H1 (cell line): ENCODE measurements at regions not wholly inside any gene's neighbourhood (a gene's known extent, or its start where the extent isn't known, plus 50 kb on each side); places are given as distances from the start of the nearest gene placed in this dataset.

ENCODE experiments used
- CTCF ChIA-PET: fragments of 300-600 bp; sonication (Branson Sonifier 250); formaldehyde crosslinking; loops from one replicate; lab custom pipeline; 2021; ENCODE audit not compliant: partially characterized antibody; lab: Charles Lee
- POLR2A ChIA-PET: fragments of 300-600 bp; sonication (Branson Sonifier 250); formaldehyde crosslinking; loops from one replicate; lab custom pipeline; 2021; ENCODE audit warnings: inconsistent platforms; ENCODE audit not compliant: partially characterized antibody; lab: Charles Lee
- DNase-seq, 2 experiments: peaks; one replicate each; pipeline versions ENCODE4 v3.0.0 to v3.0.0-alpha.2; 2010 to 2022; ENCODE audit warnings: low spot score in 2 of 2, low read depth in 1 of 2, mixed read lengths in 1 of 2
- FAIRE-seq: peaks from 2 replicates; lab custom pipeline; 2011; peaks lifted over from hg19 to GRCh38; lab: Jason Lieb, UNC
- H2AFZ ChIP-seq: 2 replicates; pipeline ENCODE4 v1.8.1; 2012; ENCODE audit warnings: low read length, inconsistent platforms
- H2AK5ac ChIP-seq: 2 replicates; pipeline ENCODE4 v1.6.1; 2013; ENCODE audit warnings: low read depth, low read length
- H2BK120ac ChIP-seq: replicated peaks from 2 replicates; pipeline ENCODE3; 2013; ENCODE audit warnings: low read depth, low read length, inconsistent platforms
- H2BK12ac ChIP-seq: 2 replicates; pipeline ENCODE4 v1.6.1; 2013; ENCODE audit warnings: low read depth, low read length
- H2BK15ac ChIP-seq: 2 replicates; pipeline ENCODE4 v1.6.1; 2013; ENCODE audit warnings: low read length
- H2BK20ac ChIP-seq: 2 replicates; pipeline ENCODE4 v1.6.1; 2013; ENCODE audit warnings: low read length
- H2BK5ac ChIP-seq: 2 replicates; pipeline ENCODE4 v1.6.1; 2013; ENCODE audit warnings: low read depth, low read length
- H3K14ac ChIP-seq: 2 replicates; pipeline ENCODE4 v1.6.1; 2013; ENCODE audit warnings: inconsistent platforms; ENCODE audit not compliant: insufficient read length
- H3K18ac ChIP-seq: 2 replicates; pipeline ENCODE4 v1.6.1; 2013; ENCODE audit warnings: low read length; ENCODE audit errors: extremely low read depth
- H3K23ac ChIP-seq: 2 replicates; pipeline ENCODE4 v1.6.1; 2013; ENCODE audit warnings: inconsistent platforms; ENCODE audit not compliant: insufficient read length
- H3K23me2 ChIP-seq: 2 replicates; pipeline ENCODE4 v1.6.1; 2013; ENCODE audit warnings: low read depth, low read length
- H3K27ac ChIP-seq: 2 replicates; pipeline ENCODE4 v1.6.1; 2011; ENCODE audit warnings: low read depth, low read length, inconsistent platforms
- H3K27me3 ChIP-seq, 4 experiments: replicated peaks in 1 of 4; 1 replicate in 1 of 4; 2 replicates in 3 of 4; pipeline versions ENCODE4 v1.6.1 to v1.8.1; 2011 to 2013; ENCODE audit warnings: low read length in 3 of 4, mild to moderate bottlenecking in 3 of 4, inconsistent platforms in 2 of 4, mixed read lengths in 2 of 4, moderate library complexity in 1 of 4; ENCODE audit not compliant: control insufficient read depth in 3 of 4, insufficient read depth in 3 of 4; ENCODE audit errors: extremely low read depth in 1 of 4
- H3K36me3 ChIP-seq, 4 experiments: 2 replicates each; pipeline versions ENCODE4 v1.6.1 to v1.8.1; 2011 to 2013; ENCODE audit warnings: mild to moderate bottlenecking in 4 of 4, low read length in 3 of 4, moderate library complexity in 2 of 4, control low read depth in 1 of 4, inconsistent platforms in 1 of 4; ENCODE audit not compliant: insufficient read depth in 4 of 4, control insufficient read depth in 2 of 4
- H3K4ac ChIP-seq: replicated peaks from 2 replicates; pipeline ENCODE3; 2013; ENCODE audit warnings: low read length, low read depth, mixed read lengths, inconsistent platforms; ENCODE audit not compliant: insufficient read length
- H3K4me1 ChIP-seq, 4 experiments: replicated peaks in 1 of 4; 1 replicate in 1 of 4; 2 replicates in 3 of 4; pipeline versions ENCODE4 v1.6.1 to v1.8.1; 2011 to 2013; ENCODE audit warnings: low read length in 3 of 4, inconsistent platforms in 2 of 4, mixed read lengths in 1 of 4; ENCODE audit not compliant: insufficient read depth in 4 of 4, control insufficient read depth in 3 of 4
- H3K4me2 ChIP-seq, 2 experiments: 2 replicates each; pipeline versions ENCODE4 v1.6.1 to v1.8.1; 2011 to 2013; ENCODE audit warnings: low read depth in 2 of 2, low read length in 2 of 2, control low read depth in 1 of 2, inconsistent platforms in 1 of 2, mild to moderate bottlenecking in 1 of 2; ENCODE audit not compliant: insufficient read depth in 1 of 2
- H3K4me3 ChIP-seq, 4 experiments: fragments of 200-600, 300-600 bp in 1 of 4; sonication (generic), shearing (Covaris generic), sonication (Bioruptor Twin) in 1 of 4; 2 replicates each; pipeline versions ENCODE4 v1.5.1 to v1.8.1; 2011 to 2016; ENCODE audit warnings: low read length in 4 of 4, low read depth in 3 of 4, control low read depth in 2 of 4, inconsistent platforms in 2 of 4, mild to moderate bottlenecking in 2 of 4, mixed read lengths in 1 of 4, moderate library complexity in 1 of 4; ENCODE audit not compliant: insufficient read depth in 2 of 4; ENCODE audit errors: extremely low read depth in 1 of 4
- H3K56ac ChIP-seq: replicated peaks from 2 replicates; pipeline ENCODE3; 2013; ENCODE audit warnings: low read depth, mild to moderate bottlenecking, mixed read lengths, low read length, inconsistent platforms; ENCODE audit not compliant: insufficient read length
- H3K79me1 ChIP-seq: 2 replicates; pipeline ENCODE4 v1.6.1; 2013; ENCODE audit warnings: low read depth, low read length, control low read depth
- H3K79me2 ChIP-seq, 2 experiments: 2 replicates each; pipeline versions ENCODE4 v1.6.1 to v1.8.1; 2012 to 2013; ENCODE audit warnings: low read length in 2 of 2, mild to moderate bottlenecking in 2 of 2, inconsistent platforms in 1 of 2; ENCODE audit not compliant: insufficient read depth in 2 of 2, control insufficient read depth in 1 of 2
- H3K9ac ChIP-seq, 4 experiments: replicated peaks in 1 of 4; 1 replicate in 1 of 4; 2 replicates in 3 of 4; pipeline versions ENCODE4 v1.6.1 to v1.8.1; 2011 to 2013; ENCODE audit warnings: low read depth in 3 of 4, low read length in 3 of 4, control low read depth in 2 of 4, mild to moderate bottlenecking in 2 of 4, moderate library complexity in 2 of 4, inconsistent platforms in 1 of 4; ENCODE audit errors: extremely low read depth in 1 of 4
- H3K9me3 ChIP-seq, 2 experiments: 2 replicates each; pipeline versions ENCODE4 v1.6.1 to v1.8.1; 2012 to 2013; ENCODE audit warnings: mild to moderate bottlenecking in 2 of 2, moderate library complexity in 2 of 2, control low read depth in 1 of 2, inconsistent platforms in 1 of 2, low read depth in 1 of 2, low read length in 1 of 2, mixed read lengths in 1 of 2; ENCODE audit not compliant: insufficient read depth in 2 of 2
- H4K20me1 ChIP-seq, 2 experiments: replicated peaks in 1 of 2; 2 replicates each; pipeline versions ENCODE3 to v1.8.1; 2011 to 2013; ENCODE audit warnings: inconsistent platforms in 2 of 2, low read length in 2 of 2, mild to moderate bottlenecking in 1 of 2; ENCODE audit not compliant: insufficient read depth in 2 of 2, control insufficient read depth in 1 of 2
- H4K5ac ChIP-seq: 2 replicates; pipeline ENCODE4 v1.6.1; 2013; ENCODE audit warnings: low read length, low read depth, mixed read lengths, inconsistent platforms; ENCODE audit not compliant: insufficient read length
- H4K8ac ChIP-seq: 2 replicates; pipeline ENCODE4 v1.8.0; 2013; ENCODE audit warnings: mild to moderate bottlenecking, moderate library complexity, low read length, inconsistent platforms; ENCODE audit not compliant: insufficient read depth; ENCODE audit errors: extremely low read depth
- H4K91ac ChIP-seq: replicated peaks from 2 replicates; pipeline ENCODE3; 2013; ENCODE audit warnings: low read length, mixed read lengths, inconsistent platforms; ENCODE audit not compliant: insufficient read length
- CTCF ChIP-seq, 3 experiments: IDR thresholded peaks; 1 replicate in 2 of 3; 2 replicates in 1 of 3; pipeline versions ENCODE4 v1.5.1 to v1.6.1; 2011; ENCODE audit warnings: low read length in 3 of 3, mild to moderate bottlenecking in 3 of 3, inconsistent platforms in 2 of 3, low read depth in 1 of 3, moderate library complexity in 1 of 3; ENCODE audit not compliant: insufficient read depth in 1 of 3; ENCODE audit errors: control extremely low read depth in 1 of 3
- KDM5A ChIP-seq: fragments of 200-600 bp; IDR thresholded peaks from 2 replicates; pipeline ENCODE4 v1.7.1; 2012; ENCODE audit warnings: mild to moderate bottlenecking, low read length, inconsistent platforms, mixed read lengths
- RAD21 ChIP-seq, 2 experiments: IDR thresholded peaks in 1 of 2; conservative IDR thresholded peaks in 1 of 2; 2 replicates each; pipeline ENCODE4 v1.6.1; 2011; ENCODE audit warnings: low read depth in 2 of 2, low read length in 2 of 2, improper control_type of control experiment in 1 of 2, inconsistent platforms in 1 of 2, mild to moderate bottlenecking in 1 of 2, moderate library complexity in 1 of 2
- WGBS, 2 experiments: shearing (Covaris generic) in 1 of 2; methylation state at CpG; one replicate each; pipeline versions ENCODE4 v1.1.6 to v1.1.7; 2013 to 2015; ENCODE audit warnings: low lambda C conversion rate in 2 of 2, mixed read lengths in 2 of 2, inconsistent platforms in 1 of 2, low coverage in 1 of 2, missing lambda C conversion rate in 1 of 2; ENCODE audit not compliant: insufficient replicate concordance in 2 of 2, insufficient coverage in 1 of 2, insufficient read length in 1 of 2; ENCODE audit errors: extremely low coverage in 1 of 2, missing lambda C conversion rate in 1 of 2; 5-methylcytosine and 5-hydroxymethylcytosine counted together

DNA sequence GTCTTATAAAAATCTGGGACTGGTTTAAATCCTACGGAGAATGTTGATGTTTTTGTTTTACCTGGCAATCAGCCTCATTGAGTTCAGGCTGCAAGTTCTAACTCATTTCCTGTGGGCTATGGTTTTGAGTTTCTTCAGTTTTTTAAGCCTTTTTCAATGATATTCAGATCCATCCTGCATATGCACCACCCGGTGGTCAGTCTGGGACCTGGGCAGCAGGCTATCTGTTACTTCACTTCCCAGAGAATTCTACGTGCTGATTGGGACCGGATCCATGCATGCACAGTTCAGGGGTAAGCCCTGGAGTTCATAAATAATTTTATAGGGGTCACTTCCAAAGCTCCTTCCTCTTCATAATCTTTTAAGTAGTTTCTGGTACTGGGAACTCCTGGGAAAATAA, 339.2 kb upstream of the HNRNPA3 start:
- no peak overlapping the region for H3K18ac ChIP-seq
- ChIA-PET POLR2A (no interaction called here), CTCF (interaction anchor here (0.6 to 2.0 kb wide), 9 partner anchors 12 to 253 kb away, joined by 3 to 6 read pairs (median 3); no protein-coding TSS in a partner anchor)
- H3K23ac ChIP-seq: no peak overlapping the region
- no peak overlapping the region for H2AK5ac ChIP-seq
- no peak overlapping the region for H2AFZ ChIP-seq
- H3K14ac ChIP-seq: no peak overlapping the region
- H4K91ac ChIP-seq: no peak overlapping the region
- no peaks in the 10 kb centered on the region for H3K79me1 ChIP-seq
- H3K27me3 ChIP-seq: no peaks in the 10 kb centered on the region
- H3K23me2 ChIP-seq: no peaks in the 10 kb centered on the region
- H3K4ac ChIP-seq: no peak overlapping the region
- no peak overlapping the region for H3K4me3 ChIP-seq
- H3K9ac ChIP-seq: no peak overlapping the region
- no peak overlapping the region for H2BK120ac ChIP-seq
- no peak for DNase-seq
- H2BK20ac ChIP-seq: no peak overlapping the region
- H4K20me1 ChIP-seq: no peaks in the 10 kb centered on the region
- H3K56ac ChIP-seq: no peak overlapping the region
- no peak overlapping the region for H2BK5ac ChIP-seq
- H3K79me2 ChIP-seq: no peaks in the 10 kb centered on the region
- H4K8ac ChIP-seq: no peak overlapping the region
- 89% methylated on average over 4 of the region's 4 CpGs; no CpG with 5 or more reads in 1 of the 2 experiments for WGBS, 2 experiments
- no peaks in the 10 kb centered on the region; a peak in 1 of 8 replicates for H3K36me3 ChIP-seq
- TF ChIP-seq RAD21 (IDR thresholded peaks at IDR 0.05 in 1 of 2, conservative IDR thresholded peaks at IDR 0.05 in 1 of 2; ENCODE audit: low read depth in 2 of 2, low read length in 2 of 2) (peak; percentile 14 to 39; a peak in 1 of 4 replicates), KDM5A (no peak), CTCF (IDR thresholded peaks at IDR 0.05; ENCODE audit: control extremely low read depth in 1 of 3, insufficient read depth in 1 of 3, low read depth in 1 of 3, low read length in 3 of 3) (peak; percentile 31 to 53 (median 38); a peak in 3 of 4 replicates)
- no peak overlapping the region for H4K5ac ChIP-seq
- no peak overlapping the region for H3K27ac ChIP-seq
- H3K4me2 ChIP-seq: no peak overlapping the region
- H2BK12ac ChIP-seq: no peak overlapping the region
- H3K4me1 ChIP-seq: peaks cover 0 to 2% (median 1%) of the 10 kb centered on the region in 4 experiments; a peak in 2 of 7 replicates
- H3K9me3 ChIP-seq: peaks cover 4 to 8% of the 10 kb centered on the region in 2 experiments; a peak in 3 of 4 replicates
- H2BK15ac ChIP-seq: no peak overlapping the region
- peak; percentile 32 for FAIRE-seq
